A204.1 (cell line): ENCODE measurements at regions not wholly inside any gene's neighbourhood (a gene's known extent, or its start where the extent isn't known, plus 50 kb on each side); places are given as distances from the start of the nearest gene placed in this dataset.
A peak's percentile ranks its signal among the peaks of the same experiment; 100 is the strongest.

Source experiments
- FAIRE-seq: peaks from 2 replicates; lab custom pipeline; 2012; peaks lifted over from hg19 to GRCh38; lab: Jason Lieb, UNC

GRCh38 chr3:103909395-103909794, 1457.3 kb upstream of the ALCAM start:
- FAIRE-seq, result no peak

GRCh38 chr3:103918336-103918735, 1448.4 kb upstream of the ALCAM start:
- no peak for FAIRE-seq

GRCh38 chr3:103919327-103919726, 1447.4 kb upstream of the ALCAM start:
- FAIRE-seq, result no peak

- FAIRE-seq, result peak; percentile 40
Measured at GRCh38 chr3:103923907-103924306, 1442.8 kb upstream of the ALCAM start.

- peak; percentile 21 for FAIRE-seq
Measured at GRCh38 chr3:103924544-103924943, 1442.2 kb upstream of the ALCAM start.

- no peak for FAIRE-seq
Measured at GRCh38 chr3:103926936-103927335, 1439.8 kb upstream of the ALCAM start.

- FAIRE-seq, result no peak
Measured at GRCh38 chr3:103927896-103928295, 1438.8 kb upstream of the ALCAM start.

GRCh38 chr3:103937094-103937493, 1429.6 kb upstream of the ALCAM start:
- FAIRE-seq, result no peak

- no peak for FAIRE-seq
Measured at GRCh38 chr3:103947062-103947461, 1419.6 kb upstream of the ALCAM start.

GRCh38 chr3:103949693-103950092, 1417.0 kb upstream of the ALCAM start:
- no peak for FAIRE-seq

- no peak for FAIRE-seq
Measured at GRCh38 chr3:103950676-103951075, 1416.0 kb upstream of the ALCAM start.

- no peak for FAIRE-seq
Measured at GRCh38 chr3:103953796-103954195, 1412.9 kb upstream of the ALCAM start.

GRCh38 chr3:103960819-103961218, 1405.9 kb upstream of the ALCAM start:
- FAIRE-seq, result no peak

- no peak for FAIRE-seq
Measured at GRCh38 chr3:103963599-103963998, 1403.1 kb upstream of the ALCAM start.

- no peak for FAIRE-seq
Measured at GRCh38 chr3:103965764-103966163, 1400.9 kb upstream of the ALCAM start.

GRCh38 chr3:103966749-103967148, 1400.0 kb upstream of the ALCAM start:
- no peak for FAIRE-seq

- FAIRE-seq, result no peak
Measured at GRCh38 chr3:103968131-103968530, 1398.6 kb upstream of the ALCAM start.

- no peak for FAIRE-seq
Measured at GRCh38 chr3:103968751-103969150, 1398.0 kb upstream of the ALCAM start.

- no peak for FAIRE-seq
Measured at GRCh38 chr3:103976931-103977339, 1389.8 kb upstream of the ALCAM start.

- FAIRE-seq, result no peak
Measured at GRCh38 chr3:103977417-103977816, 1389.3 kb upstream of the ALCAM start.

GRCh38 chr3:103991461-103992115, 1375.1 kb upstream of the ALCAM start:
- no peak for FAIRE-seq

GRCh38 chr3:103992469-103992868, 1374.2 kb upstream of the ALCAM start:
- no peak for FAIRE-seq

GRCh38 chr3:104004956-104005355, 1361.8 kb upstream of the ALCAM start:
- FAIRE-seq, result no peak

GRCh38 chr3:104005815-104006214, 1360.9 kb upstream of the ALCAM start:
- FAIRE-seq, result no peak

GRCh38 chr3:104018541-104018940, 1348.2 kb upstream of the ALCAM start:
- FAIRE-seq, result no peak
